Spinal cord (tissue), 9 donors: ENCODE measurements at regions not wholly inside any gene's neighbourhood (a gene's known extent, or its start where the extent isn't known, plus 50 kb on each side); places are given as distances from the start of the nearest gene placed in this dataset.

ENCODE experiments used
- DNase-seq, 6 donors: peaks; one replicate each; pipeline versions ENCODE4 v3.0.0 to v3.0.0-alpha.2; 2013 to 2015; ENCODE audit warnings: low spot score in 6 of 6, low read depth in 4 of 6
- H3K27ac ChIP-seq: one replicate; pipeline ENCODE4 v1.5.1; 2013; ENCODE audit warnings: low read depth, low read length, control low read depth
- H3K27me3 ChIP-seq: one replicate; pipeline ENCODE4 v1.6.1; 2013; ENCODE audit warnings: low read length; ENCODE audit not compliant: control insufficient read depth, insufficient read depth
- H3K36me3 ChIP-seq: one replicate; pipeline ENCODE4 v1.6.1; 2013; ENCODE audit warnings: low read length; ENCODE audit not compliant: control insufficient read depth, insufficient read depth
- H3K4me1 ChIP-seq: one replicate; pipeline ENCODE4 v1.6.1; 2013; ENCODE audit warnings: low read length; ENCODE audit not compliant: control insufficient read depth, insufficient read depth
- H3K4me3 ChIP-seq: one replicate; pipeline ENCODE4 v1.5.1; 2013; ENCODE audit warnings: low read depth, low read length, control low read depth
- H3K9me3 ChIP-seq: one replicate; pipeline ENCODE4 v1.6.1; 2013; ENCODE audit warnings: low read length; ENCODE audit not compliant: control insufficient read depth, insufficient read depth
- WGBS: methylation state at CpG from one replicate; pipeline ENCODE4 v1.1.5; 2013; ENCODE audit warnings: missing lambda C conversion rate; ENCODE audit not compliant: insufficient coverage; 5-methylcytosine and 5-hydroxymethylcytosine counted together
- donor health status: healthy.

- no peaks in the 10 kb centered on the region for H3K27me3 ChIP-seq
- H3K9me3 ChIP-seq = no peaks in the 10 kb centered on the region
- WGBS = no CpG with 5 or more reads among the region's 2 CpGs
- H3K4me1 ChIP-seq = no peaks in the 10 kb centered on the region
- H3K27ac ChIP-seq = no peak overlapping the region
- no peaks in the 10 kb centered on the region for H3K36me3 ChIP-seq
- H3K4me3 ChIP-seq = no peak overlapping the region
- DNase-seq = peak in 1 of 6 donors; percentile 33
Measured at GRCh38 chr10:52988923-52989322, 216.3 kb upstream of the MBL2 start.

DNA sequence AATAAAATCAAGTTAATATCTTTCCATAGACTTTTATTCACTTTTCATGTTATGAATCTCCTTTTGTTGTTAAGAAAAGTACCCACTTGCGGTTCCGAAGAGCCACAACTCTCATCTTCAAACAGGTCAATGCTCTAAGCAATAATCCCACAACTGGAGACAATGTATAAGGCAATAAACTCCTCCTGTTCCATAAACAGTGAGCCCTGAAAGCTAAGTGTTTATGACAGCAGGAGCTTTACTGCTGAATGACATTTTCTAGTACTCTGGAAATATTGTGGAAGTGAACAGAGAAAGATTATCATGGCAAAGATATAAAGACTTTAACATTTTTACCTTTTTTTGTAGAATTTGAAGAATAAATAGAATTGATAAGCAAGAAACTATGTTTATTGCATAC, 213.5 kb upstream of the MBL2 start:
- Histone ChIP-seq H3K9me3 (no peaks in the 10 kb centered on the region), H3K27ac (no peak overlapping the region), H3K27me3 (no peaks in the 10 kb centered on the region), H3K4me1 (no peaks in the 10 kb centered on the region), H3K36me3 (no peaks in the 10 kb centered on the region), H3K4me3 (no peak overlapping the region)
- peak in 1 of 6 donors; percentile 29 for DNase-seq
- no CpG with 5 or more reads among the region's 2 CpGs for WGBS

- Histone ChIP-seq H3K36me3 (no peaks in the 10 kb centered on the region), H3K4me1 (no peaks in the 10 kb centered on the region)
- peak in 1 of 6 donors; percentile 11 for DNase-seq
Measured at GRCh38 chr10:52984169-52984568, 211.6 kb upstream of the MBL2 start.

GRCh38 chr10:52979295-52979990, 206.9 kb upstream of the MBL2 start:
- no CpG with 5 or more reads among the region's 3 CpGs for WGBS
- Histone ChIP-seq H3K9me3 (no peaks in the 10 kb centered on the region), H3K4me3 (no peak overlapping the region), H3K4me1 (no peaks in the 10 kb centered on the region), H3K36me3 (no peaks in the 10 kb centered on the region), H3K27me3 (no peaks in the 10 kb centered on the region), H3K27ac (no peak overlapping the region)
- no peak for DNase-seq

More at GRCh38 chr10:52984169-52984568, 211.6 kb upstream of the MBL2 start:
- no peak overlapping the region for H3K27ac ChIP-seq
- no peaks in the 10 kb centered on the region for H3K27me3 ChIP-seq
- no peaks in the 10 kb centered on the region for H3K9me3 ChIP-seq
- H3K4me3 ChIP-seq = no peak overlapping the region

GRCh38 chr10:52977581-52977980, 205.0 kb upstream of the MBL2 start:
- Histone ChIP-seq H3K4me3 (no peak overlapping the region), H3K9me3 (no peaks in the 10 kb centered on the region), H3K27me3 (no peaks in the 10 kb centered on the region), H3K4me1 (no peaks in the 10 kb centered on the region), H3K27ac (no peak overlapping the region), H3K36me3 (no peaks in the 10 kb centered on the region)
- no peak for DNase-seq
- 100% methylated on average over 1 of the region's 2 CpGs for WGBS

DNA sequence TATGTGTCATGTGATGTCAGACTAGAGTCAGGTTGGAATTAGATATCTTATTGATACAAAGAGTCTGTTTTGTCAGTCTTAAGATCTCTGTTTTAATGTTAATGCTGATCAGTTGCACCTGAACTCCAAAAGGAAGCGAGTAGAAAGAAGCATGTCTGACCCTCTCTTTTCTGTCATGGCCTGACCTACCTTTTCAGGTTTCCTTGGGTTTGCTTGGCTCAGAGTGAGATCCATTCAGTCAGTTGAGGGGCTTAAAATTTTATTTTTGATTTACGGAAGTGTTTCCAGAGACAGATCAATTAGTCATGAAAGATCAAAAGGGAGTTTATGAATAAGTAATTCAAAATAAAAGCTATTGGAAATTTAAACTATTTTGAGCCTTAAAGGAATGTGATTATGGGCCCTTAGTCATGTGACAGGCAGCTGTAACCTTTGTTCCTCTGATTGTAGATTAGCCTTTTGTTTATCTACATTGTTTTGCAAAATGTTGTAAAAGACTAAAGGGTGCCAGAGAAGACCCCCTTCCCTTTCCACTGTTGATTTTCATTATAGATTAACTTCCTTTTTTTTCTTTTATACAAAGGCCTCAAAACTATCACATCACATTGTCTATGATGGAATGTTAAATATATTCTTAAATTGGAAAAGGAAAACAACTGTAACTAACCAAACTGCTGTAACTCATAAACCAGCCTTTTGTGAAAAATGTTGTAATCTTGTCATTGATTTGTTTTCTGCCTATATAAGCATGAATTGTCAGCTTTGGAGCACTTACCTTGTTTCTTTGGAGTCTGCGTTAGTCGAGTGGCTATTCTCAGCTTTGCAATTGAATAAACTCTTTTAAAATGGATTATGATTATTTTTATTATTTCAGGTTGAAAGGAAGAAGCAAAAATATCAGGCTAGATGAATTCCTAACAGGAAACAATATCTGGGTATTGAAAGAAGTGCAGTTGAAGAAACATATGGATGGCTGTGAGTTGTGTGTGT, 195.5 kb upstream of the MBL2 start:
- 80% methylated on average over 2 of the region's 4 CpGs for WGBS
- H3K9me3 ChIP-seq = no peaks in the 10 kb centered on the region

DNA sequence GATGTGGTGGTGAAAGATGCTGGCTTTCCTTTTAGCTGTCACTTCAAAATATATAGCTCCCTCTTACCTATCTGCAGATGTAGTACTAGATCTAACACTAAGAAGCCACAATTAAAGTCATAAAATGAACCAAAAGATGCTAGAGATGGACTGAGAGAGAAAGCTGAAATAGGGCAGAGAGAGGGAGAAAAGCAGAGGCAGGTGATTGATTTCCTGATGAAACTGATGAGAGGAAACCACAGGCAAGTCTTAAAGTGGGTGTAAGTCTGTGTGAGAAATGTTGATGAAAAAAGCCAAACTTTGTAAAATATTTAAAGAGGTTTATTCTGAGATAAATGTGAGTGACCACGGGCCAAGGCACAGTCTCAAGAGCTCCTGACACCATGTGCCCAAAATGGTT, 194.3 kb upstream of the MBL2 start:
- WGBS = 100% methylated on average over 1 of the region's 1 CpG
- Histone ChIP-seq H3K36me3 (no peaks in the 10 kb centered on the region), H3K27me3 (no peaks in the 10 kb centered on the region), H3K9me3 (no peaks in the 10 kb centered on the region), H3K4me3 (no peak overlapping the region), H3K27ac (no peak overlapping the region), H3K4me1 (peaks cover 5% of the 10 kb centered on the region)
- DNase-seq = no peak

More for the DNA sequence above, 195.5 kb upstream of the MBL2 start:
- H3K27me3 ChIP-seq = no peaks in the 10 kb centered on the region
- no peak for DNase-seq
- H3K36me3 ChIP-seq = no peaks in the 10 kb centered on the region
- no peak overlapping the region for H3K4me3 ChIP-seq
- peaks cover 5% of the 10 kb centered on the region for H3K4me1 ChIP-seq
- H3K27ac ChIP-seq = no peak overlapping the region

- no peak overlapping the region for H3K27ac ChIP-seq
- WGBS = 32% methylated on average over 6 of the region's 6 CpGs
- no peak overlapping the region for H3K4me3 ChIP-seq
- DNase-seq = peak in 1 of 6 donors; percentile 12
- no peaks in the 10 kb centered on the region for H3K36me3 ChIP-seq
- H3K4me1 ChIP-seq = peaks cover 5% of the 10 kb centered on the region
- no peaks in the 10 kb centered on the region for H3K9me3 ChIP-seq
- no peaks in the 10 kb centered on the region for H3K27me3 ChIP-seq
Measured at GRCh38 chr10:52965938-52966401, 193.4 kb upstream of the MBL2 start.

- H3K4me3 ChIP-seq = no peak overlapping the region
- no peaks in the 10 kb centered on the region for H3K9me3 ChIP-seq
- H3K27me3 ChIP-seq = no peaks in the 10 kb centered on the region
- 92% methylated on average over 3 of the region's 3 CpGs for WGBS
- no peak for DNase-seq
- no peak overlapping the region for H3K27ac ChIP-seq
- H3K36me3 ChIP-seq = no peaks in the 10 kb centered on the region
- H3K4me1 ChIP-seq = peaks cover 5% of the 10 kb centered on the region
Measured at GRCh38 chr10:52965509-52965908, 192.9 kb upstream of the MBL2 start.
